K562 (cell line): ENCODE measurements at regions not wholly inside any gene's neighbourhood (a gene's known extent, or its start where the extent isn't known, plus 50 kb on each side); places are given as distances from the start of the nearest gene placed in this dataset.

ENCODE experiments used
- DPF2 ChIP-seq: fragments of 450-650 bp; IDR thresholded peaks from 2 replicates; pipeline ENCODE4 v1.6.1; 2016
- EGR1 ChIP-seq: fragments of 450-650 bp; conservative IDR thresholded peaks from 2 replicates; pipeline ENCODE4 v1.6.1; 2017; ENCODE audit warnings: mild to moderate bottlenecking
- ESRRA ChIP-seq: fragments of 450-650 bp; IDR thresholded peaks from 2 replicates; pipeline ENCODE4 v1.6.1; 2014; ENCODE audit warnings: low read depth, mild to moderate bottlenecking, moderate library complexity, borderline replicate concordance
- SMAD4 ChIP-seq: fragments of 250-450 bp; sonication (Bioruptor Pico); conservative IDR thresholded peaks from 2 replicates; pipeline ENCODE4 v1.8.0; 2021; ENCODE audit warnings: inconsistent platforms, mild to moderate bottlenecking, moderate library complexity
- SMARCC2 ChIP-seq: fragments of 450-650 bp; IDR thresholded peaks from 2 replicates; pipeline ENCODE4 v1.6.1; 2017; ENCODE audit warnings: antibody characterized with exemption, moderate library complexity, mild to moderate bottlenecking, low read depth
- ZFP36 ChIP-seq: fragments of 150-350 bp; IDR thresholded peaks from 2 replicates; pipeline ENCODE4 v1.6.1; 2018; ENCODE audit warnings: low read length, low read depth; ENCODE audit not compliant: partially characterized antibody
- TF ChIP-seq, protein P1 (sequence below): fragments of 200-800 bp; sonication (Bioruptor generic); IDR thresholded peaks from 2 replicates; pipeline ENCODE4 v1.6.1; 2016; ENCODE audit warnings: missing genetic modification characterization, missing compliant biosample characterization

DNA sequence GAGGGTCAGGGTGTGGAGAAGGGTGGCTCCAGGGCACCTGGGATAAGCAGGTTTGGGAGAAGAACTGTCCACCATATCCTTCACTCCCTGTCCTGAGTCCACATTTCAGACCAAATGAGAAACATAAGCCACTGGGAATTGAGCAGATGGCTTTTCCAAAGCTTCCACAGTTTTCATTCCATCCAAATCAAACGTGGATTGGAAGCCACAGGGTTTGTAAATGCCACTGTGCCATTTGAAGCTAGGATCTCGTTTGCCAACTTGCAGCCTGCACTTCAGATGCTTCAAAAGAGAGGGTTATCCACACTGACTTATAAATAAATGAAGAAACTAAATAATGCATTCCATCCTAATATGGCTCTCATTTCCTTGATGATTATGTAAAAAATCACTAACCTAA lies 81.5 kb downstream of the UQCRFS1 start:
- TF ChIP-seq ESRRA (no peak), ZFP36 (no peak), DPF2 (no peak), SMAD4 (no peak), SMARCC2 (no peak), EGR1 (no peak)
- TF ChIP-seq, protein P1, sequence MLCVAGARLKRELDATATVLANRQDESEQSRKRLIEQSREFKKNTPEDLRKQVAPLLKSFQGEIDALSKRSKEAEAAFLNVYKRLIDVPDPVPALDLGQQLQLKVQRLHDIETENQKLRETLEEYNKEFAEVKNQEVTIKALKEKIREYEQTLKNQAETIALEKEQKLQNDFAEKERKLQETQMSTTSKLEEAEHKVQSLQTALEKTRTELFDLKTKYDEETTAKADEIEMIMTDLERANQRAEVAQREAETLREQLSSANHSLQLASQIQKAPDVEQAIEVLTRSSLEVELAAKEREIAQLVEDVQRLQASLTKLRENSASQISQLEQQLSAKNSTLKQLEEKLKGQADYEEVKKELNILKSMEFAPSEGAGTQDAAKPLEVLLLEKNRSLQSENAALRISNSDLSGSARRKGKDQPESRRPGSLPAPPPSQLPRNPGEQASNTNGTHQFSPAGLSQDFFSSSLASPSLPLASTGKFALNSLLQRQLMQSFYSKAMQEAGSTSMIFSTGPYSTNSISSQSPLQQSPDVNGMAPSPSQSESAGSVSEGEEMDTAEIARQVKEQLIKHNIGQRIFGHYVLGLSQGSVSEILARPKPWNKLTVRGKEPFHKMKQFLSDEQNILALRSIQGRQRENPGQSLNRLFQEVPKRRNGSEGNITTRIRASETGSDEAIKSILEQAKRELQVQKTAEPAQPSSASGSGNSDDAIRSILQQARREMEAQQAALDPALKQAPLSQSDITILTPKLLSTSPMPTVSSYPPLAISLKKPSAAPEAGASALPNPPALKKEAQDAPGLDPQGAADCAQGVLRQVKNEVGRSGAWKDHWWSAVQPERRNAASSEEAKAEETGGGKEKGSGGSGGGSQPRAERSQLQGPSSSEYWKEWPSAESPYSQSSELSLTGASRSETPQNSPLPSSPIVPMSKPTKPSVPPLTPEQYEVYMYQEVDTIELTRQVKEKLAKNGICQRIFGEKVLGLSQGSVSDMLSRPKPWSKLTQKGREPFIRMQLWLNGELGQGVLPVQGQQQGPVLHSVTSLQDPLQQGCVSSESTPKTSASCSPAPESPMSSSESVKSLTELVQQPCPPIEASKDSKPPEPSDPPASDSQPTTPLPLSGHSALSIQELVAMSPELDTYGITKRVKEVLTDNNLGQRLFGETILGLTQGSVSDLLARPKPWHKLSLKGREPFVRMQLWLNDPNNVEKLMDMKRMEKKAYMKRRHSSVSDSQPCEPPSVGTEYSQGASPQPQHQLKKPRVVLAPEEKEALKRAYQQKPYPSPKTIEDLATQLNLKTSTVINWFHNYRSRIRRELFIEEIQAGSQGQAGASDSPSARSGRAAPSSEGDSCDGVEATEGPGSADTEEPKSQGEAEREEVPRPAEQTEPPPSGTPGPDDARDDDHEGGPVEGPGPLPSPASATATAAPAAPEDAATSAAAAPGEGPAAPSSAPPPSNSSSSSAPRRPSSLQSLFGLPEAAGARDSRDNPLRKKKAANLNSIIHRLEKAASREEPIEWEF (CRISPR knock-in tag), result no peak
